HepG2 (cell line): ENCODE measurements at regions not wholly inside any gene's neighbourhood (a gene's known extent, or its start where the extent isn't known, plus 50 kb on each side); places are given as distances from the start of the nearest gene placed in this dataset.
A peak's percentile ranks its signal among the peaks of the same experiment; 100 is the strongest.

Source experiments
- BCL6 ChIP-seq: IDR thresholded peaks from 2 replicates; pipeline ENCODE4 v1.6.1; 2016; ENCODE audit warnings: missing genetic modification reagents, missing compliant biosample characterization
- ELF4 ChIP-seq: sonication (generic); formaldehyde crosslinking; IDR thresholded peaks from 2 replicates; pipeline ENCODE4 v1.5.0; 2020; ENCODE audit warnings: missing genetic modification reagents, mild to moderate bottlenecking, moderate library complexity, borderline replicate concordance
- FOXA1 ChIP-seq, 2 experiments: fragments of 450-650 bp in 1 of 2; sonication (generic) in 1 of 2; formaldehyde crosslinking in 1 of 2; IDR thresholded peaks; 2 replicates each; pipeline versions ENCODE4 v1.4.0 to v1.6.1; 2016 to 2020; ENCODE audit warnings: missing genetic modification reagents in 1 of 2
- GMEB2 ChIP-seq: IDR thresholded peaks from 2 replicates; pipeline ENCODE4 v1.6.1; 2016; ENCODE audit warnings: missing biosample characterization, missing genetic modification reagents, low read depth
- HNF4G ChIP-seq, 2 experiments: sonication (generic) in 1 of 2; formaldehyde crosslinking in 1 of 2; IDR thresholded peaks; 2 replicates each; pipeline versions ENCODE4 v1.4.0 to v1.6.1; 2011 to 2020; ENCODE audit warnings: borderline replicate concordance in 2 of 2, low read depth in 2 of 2, mild to moderate bottlenecking in 2 of 2, low read length in 1 of 2, missing genetic modification reagents in 1 of 2, moderate library complexity in 1 of 2
- ISX ChIP-seq: sonication (generic); formaldehyde crosslinking; conservative IDR thresholded peaks from 2 replicates; pipeline ENCODE4 v1.5.0; 2020; ENCODE audit warnings: missing genetic modification reagents
- KDM2A ChIP-seq: sonication (generic); formaldehyde crosslinking; IDR thresholded peaks from 2 replicates; pipeline ENCODE4 v1.4.0; 2020; ENCODE audit warnings: low read depth, missing genetic modification reagents, borderline replicate concordance
- NFE2 ChIP-seq: sonication (generic); formaldehyde crosslinking; IDR thresholded peaks from 2 replicates; pipeline ENCODE4 v1.4.0; 2020; ENCODE audit warnings: missing genetic modification reagents
- POGZ ChIP-seq: sonication (generic); formaldehyde crosslinking; IDR thresholded peaks from 2 replicates; pipeline ENCODE4 v1.4.0; 2020; ENCODE audit warnings: mild to moderate bottlenecking, missing genetic modification reagents
- RNF219 ChIP-seq: sonication (generic); formaldehyde crosslinking; IDR thresholded peaks from 2 replicates; pipeline ENCODE4 v1.5.0; 2020; ENCODE audit warnings: mild to moderate bottlenecking, missing genetic modification reagents
- SOX13 ChIP-seq, 3 experiments: fragments of 450-650 bp in 1 of 3; sonication (generic) in 1 of 3; formaldehyde crosslinking in 1 of 3; IDR thresholded peaks in 2 of 3; conservative IDR thresholded peaks in 1 of 3; 2 replicates each; pipeline versions ENCODE4 v1.5.0 to v1.6.1; 2016 to 2020; ENCODE audit warnings: antibody characterized with exemption in 1 of 3, mild to moderate bottlenecking in 1 of 3, missing compliant biosample characterization in 1 of 3, missing genetic modification reagents in 1 of 3, moderate library complexity in 1 of 3
- STAG1 ChIP-seq: sonication (generic); formaldehyde crosslinking; IDR thresholded peaks from 2 replicates; pipeline ENCODE4 v1.4.0; 2020; ENCODE audit warnings: missing genetic modification reagents
- ZMYM2 ChIP-seq: sonication (generic); formaldehyde crosslinking; IDR thresholded peaks from 2 replicates; pipeline ENCODE4 v1.8.0; 2022; ENCODE audit warnings: mild to moderate bottlenecking, missing genetic modification reagents
- ZNF282 ChIP-seq: fragments of 450-650 bp; IDR thresholded peaks from 2 replicates; pipeline ENCODE4 v1.6.1; 2018; ENCODE audit not compliant: partially characterized antibody
- ZNF556 ChIP-seq: sonication (generic); formaldehyde crosslinking; IDR thresholded peaks from 2 replicates; pipeline ENCODE4 v1.4.0; 2020; ENCODE audit warnings: mild to moderate bottlenecking, missing genetic modification reagents, borderline replicate concordance
- ZNF644 ChIP-seq: IDR thresholded peaks from 2 replicates; pipeline ENCODE4 v1.6.1; 2016; ENCODE audit warnings: low read depth
- ZNF660 ChIP-seq: sonication (generic); formaldehyde crosslinking; IDR thresholded peaks from 2 replicates; pipeline ENCODE4 v1.5.1; 2020; ENCODE audit warnings: mild to moderate bottlenecking, low read depth, missing genetic modification reagents, borderline replicate concordance
- ZNF768 ChIP-seq: sonication (generic); formaldehyde crosslinking; IDR thresholded peaks from 2 replicates; pipeline ENCODE4 v1.4.0; 2020; ENCODE audit warnings: missing genetic modification reagents
- ZNF839 ChIP-seq: sonication (generic); formaldehyde crosslinking; IDR thresholded peaks from 2 replicates; pipeline ENCODE4 v1.4.0; 2020; ENCODE audit warnings: missing genetic modification reagents, mild to moderate bottlenecking, borderline replicate concordance
- TF ChIP-seq, protein P1 (sequence below): sonication (generic); formaldehyde crosslinking; IDR thresholded peaks from 2 replicates; pipeline ENCODE4 v1.4.0; 2020; ENCODE audit warnings: mild to moderate bottlenecking, missing genetic modification reagents
- TF ChIP-seq, protein P2 (sequence below): sonication (generic); formaldehyde crosslinking; IDR thresholded peaks from 2 replicates; pipeline ENCODE4 v1.4.0; 2020; ENCODE audit warnings: missing genetic modification reagents

- TF ChIP-seq ZNF839 (CRISPR knock-in tag) (no peak), GMEB2 (no peak), SOX13 (IDR thresholded peaks at IDR 0.05) (no peak), SOX13 (CRISPR knock-in tag; conservative IDR thresholded peaks at IDR 0.05 in 1 of 2, IDR thresholded peaks at IDR 0.05 in 1 of 2) (no peak), ZNF556 (CRISPR knock-in tag) (no peak), NFE2 (CRISPR knock-in tag) (no peak), BCL6 (CRISPR knock-in tag) (no peak), ZNF768 (CRISPR knock-in tag) (no peak), HNF4G (IDR thresholded peaks at IDR 0.05; ENCODE audit: borderline replicate concordance, low read depth, low read length) (no peak), HNF4G (CRISPR knock-in tag; IDR thresholded peaks at IDR 0.05; ENCODE audit: borderline replicate concordance, low read depth) (no peak), ZNF660 (CRISPR knock-in tag) (no peak), ZNF644 (CRISPR knock-in tag) (peak; percentile 63; the same call in 1 of the 2 replicates), ISX (CRISPR knock-in tag) (no peak), KDM2A (0 out of 2 replicates have a peak, but pooled peaks have one; percentile 18), ELF4 (CRISPR knock-in tag) (no peak), RNF219 (CRISPR knock-in tag) (no peak), FOXA1 (IDR thresholded peaks at IDR 0.05) (no peak), FOXA1 (CRISPR knock-in tag; IDR thresholded peaks at IDR 0.05) (0 out of 2 replicates have a peak, but pooled peaks have one; percentile 14), POGZ (peak; percentile 40; the same call in 1 of the 2 replicates), ZNF282 (no peak), STAG1 (CRISPR knock-in tag) (peak; percentile 67), ZMYM2 (CRISPR knock-in tag) (no peak)
- TF ChIP-seq, protein P1, sequence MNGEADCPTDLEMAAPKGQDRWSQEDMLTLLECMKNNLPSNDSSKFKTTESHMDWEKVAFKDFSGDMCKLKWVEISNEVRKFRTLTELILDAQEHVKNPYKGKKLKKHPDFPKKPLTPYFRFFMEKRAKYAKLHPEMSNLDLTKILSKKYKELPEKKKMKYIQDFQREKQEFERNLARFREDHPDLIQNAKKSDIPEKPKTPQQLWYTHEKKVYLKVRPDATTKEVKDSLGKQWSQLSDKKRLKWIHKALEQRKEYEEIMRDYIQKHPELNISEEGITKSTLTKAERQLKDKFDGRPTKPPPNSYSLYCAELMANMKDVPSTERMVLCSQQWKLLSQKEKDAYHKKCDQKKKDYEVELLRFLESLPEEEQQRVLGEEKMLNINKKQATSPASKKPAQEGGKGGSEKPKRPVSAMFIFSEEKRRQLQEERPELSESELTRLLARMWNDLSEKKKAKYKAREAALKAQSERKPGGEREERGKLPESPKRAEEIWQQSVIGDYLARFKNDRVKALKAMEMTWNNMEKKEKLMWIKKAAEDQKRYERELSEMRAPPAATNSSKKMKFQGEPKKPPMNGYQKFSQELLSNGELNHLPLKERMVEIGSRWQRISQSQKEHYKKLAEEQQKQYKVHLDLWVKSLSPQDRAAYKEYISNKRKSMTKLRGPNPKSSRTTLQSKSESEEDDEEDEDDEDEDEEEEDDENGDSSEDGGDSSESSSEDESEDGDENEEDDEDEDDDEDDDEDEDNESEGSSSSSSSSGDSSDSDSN (CRISPR knock-in tag), result no peak
- TF ChIP-seq, protein P2, sequence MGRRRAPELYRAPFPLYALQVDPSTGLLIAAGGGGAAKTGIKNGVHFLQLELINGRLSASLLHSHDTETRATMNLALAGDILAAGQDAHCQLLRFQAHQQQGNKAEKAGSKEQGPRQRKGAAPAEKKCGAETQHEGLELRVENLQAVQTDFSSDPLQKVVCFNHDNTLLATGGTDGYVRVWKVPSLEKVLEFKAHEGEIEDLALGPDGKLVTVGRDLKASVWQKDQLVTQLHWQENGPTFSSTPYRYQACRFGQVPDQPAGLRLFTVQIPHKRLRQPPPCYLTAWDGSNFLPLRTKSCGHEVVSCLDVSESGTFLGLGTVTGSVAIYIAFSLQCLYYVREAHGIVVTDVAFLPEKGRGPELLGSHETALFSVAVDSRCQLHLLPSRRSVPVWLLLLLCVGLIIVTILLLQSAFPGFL (CRISPR knock-in tag), result no peak
Measured at GRCh38 chr3:110881069-110881468, 190.5 kb upstream of the NECTIN3 start (continued).
